PC-9 (cell line): ENCODE measurements at regions not wholly inside any gene's neighbourhood (a gene's known extent, or its start where the extent isn't known, plus 50 kb on each side); places are given as distances from the start of the nearest gene placed in this dataset.

Experiments used
- EZH2 ChIP-seq: fragments of 200-600 bp; sonication (generic); IDR thresholded peaks from 2 replicates; pipeline ENCODE4 v1.8.0; 2017; ENCODE audit warnings: antibody characterized with exemption, low read depth
- TF ChIP-seq, protein P1 (sequence below): fragments of 200-600 bp; sonication (generic); conservative IDR thresholded peaks from 2 replicates; pipeline ENCODE4 v1.6.1; 2017; ENCODE audit warnings: mixed run types, antibody characterized with exemption, mild to moderate bottlenecking, moderate library complexity

- TF ChIP-seq, protein P1, sequence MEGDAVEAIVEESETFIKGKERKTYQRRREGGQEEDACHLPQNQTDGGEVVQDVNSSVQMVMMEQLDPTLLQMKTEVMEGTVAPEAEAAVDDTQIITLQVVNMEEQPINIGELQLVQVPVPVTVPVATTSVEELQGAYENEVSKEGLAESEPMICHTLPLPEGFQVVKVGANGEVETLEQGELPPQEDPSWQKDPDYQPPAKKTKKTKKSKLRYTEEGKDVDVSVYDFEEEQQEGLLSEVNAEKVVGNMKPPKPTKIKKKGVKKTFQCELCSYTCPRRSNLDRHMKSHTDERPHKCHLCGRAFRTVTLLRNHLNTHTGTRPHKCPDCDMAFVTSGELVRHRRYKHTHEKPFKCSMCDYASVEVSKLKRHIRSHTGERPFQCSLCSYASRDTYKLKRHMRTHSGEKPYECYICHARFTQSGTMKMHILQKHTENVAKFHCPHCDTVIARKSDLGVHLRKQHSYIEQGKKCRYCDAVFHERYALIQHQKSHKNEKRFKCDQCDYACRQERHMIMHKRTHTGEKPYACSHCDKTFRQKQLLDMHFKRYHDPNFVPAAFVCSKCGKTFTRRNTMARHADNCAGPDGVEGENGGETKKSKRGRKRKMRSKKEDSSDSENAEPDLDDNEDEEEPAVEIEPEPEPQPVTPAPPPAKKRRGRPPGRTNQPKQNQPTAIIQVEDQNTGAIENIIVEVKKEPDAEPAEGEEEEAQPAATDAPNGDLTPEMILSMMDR: no peak
- no peak for TF ChIP-seq EZH2
Observed at GRCh38 chr2:215536510-215536909, 100.6 kb upstream of the FN1 start.
